Activated T-cell treated with anti-CD3 and anti-CD28 coated beads, Interleukin-2, amount 50 U/mL, for 1 hour (primary cell): ENCODE measurements at regions not wholly inside any gene's neighbourhood (a gene's known extent, or its start where the extent isn't known, plus 50 kb on each side); places are given as distances from the start of the nearest gene placed in this dataset.

ENCODE experiments used
- DNase-seq: peaks from one replicate; pipeline ENCODE4 v3.0.0-alpha.2; 2020

DNA sequence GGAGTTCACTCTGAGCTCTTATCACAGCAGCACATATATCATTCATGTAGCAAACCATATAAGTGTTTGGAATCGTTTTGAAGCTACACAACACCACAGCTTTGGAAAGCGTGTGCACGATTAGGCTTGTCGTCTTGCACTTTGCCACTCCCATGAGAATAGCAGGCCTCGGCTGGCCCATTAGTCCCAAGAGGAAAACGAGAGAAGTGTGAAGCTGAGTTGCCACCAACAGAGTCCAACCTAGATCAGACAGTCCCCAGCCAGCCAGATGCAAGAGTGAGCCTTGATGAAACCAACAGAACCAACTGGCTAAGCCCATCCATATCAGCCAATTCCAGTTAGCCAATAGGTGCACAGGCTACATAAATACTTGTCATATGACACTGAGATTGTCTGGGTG, 238.4 kb downstream of the C1orf94 start:
- no peak for DNase-seq

DNA sequence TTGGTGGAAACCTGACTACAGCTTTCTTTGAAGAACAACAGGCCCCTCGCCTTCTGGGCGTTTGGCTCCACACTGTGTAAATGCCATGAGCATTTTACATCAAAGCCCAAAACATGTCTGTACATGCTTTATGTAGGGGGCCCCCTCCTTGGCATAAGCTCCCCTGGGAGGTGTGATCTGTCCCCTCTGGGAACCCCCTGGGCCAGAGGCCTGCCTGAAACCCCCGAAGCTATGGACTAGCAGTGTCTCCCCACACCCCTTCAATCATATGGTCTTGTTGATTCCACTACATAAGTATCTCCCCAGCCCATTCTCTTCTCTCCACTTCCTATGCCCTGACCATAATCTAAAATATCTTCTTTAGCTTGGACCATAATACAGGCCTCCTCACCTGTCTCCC, 241.5 kb downstream of the C1orf94 start:
- no peak for DNase-seq

DNA sequence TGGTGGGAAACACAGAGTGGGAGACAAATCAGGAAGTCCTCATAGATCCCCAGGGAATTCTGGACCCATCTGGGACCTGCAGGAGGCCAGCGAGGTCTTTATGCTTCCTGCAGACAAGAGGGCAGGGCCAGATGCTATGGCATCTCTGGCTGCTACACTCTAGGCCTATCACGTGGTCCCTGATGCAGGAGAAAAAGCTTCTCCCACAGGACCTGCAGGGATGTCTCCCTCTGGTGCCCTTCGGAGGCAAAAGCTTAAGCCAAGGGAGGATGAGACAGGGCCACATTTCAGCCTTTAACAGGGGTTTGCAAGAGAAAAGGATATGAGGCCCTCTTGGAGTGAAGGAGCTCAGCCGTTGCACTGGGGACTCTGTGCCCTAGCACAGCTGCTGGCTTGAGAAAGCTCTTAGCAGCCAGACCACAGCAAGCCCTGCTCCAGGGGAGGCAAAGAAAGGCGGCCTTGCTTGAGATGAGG, 243.0 kb downstream of the C1orf94 start:
- DNase-seq, result no peak

DNA sequence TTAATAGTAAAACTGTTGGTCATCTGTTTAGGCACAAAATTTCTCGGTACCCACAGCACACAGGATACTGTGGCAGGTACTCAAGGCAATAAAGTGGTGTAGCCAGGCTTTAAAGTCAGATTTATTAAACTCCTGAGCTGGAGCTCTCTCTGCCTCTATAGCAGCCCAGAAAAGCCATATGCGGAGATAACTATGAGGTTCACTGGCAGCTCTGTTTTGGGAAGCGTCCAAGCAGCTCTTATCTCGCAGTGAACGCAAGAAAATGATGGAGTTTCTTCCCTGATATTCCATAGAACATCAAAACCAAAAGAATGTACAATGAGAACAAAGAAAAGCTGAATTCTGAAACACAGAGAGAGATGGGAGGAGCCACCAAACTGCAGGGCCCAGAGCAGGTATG, 248.3 kb downstream of the C1orf94 start:
- DNase-seq, result no peak

DNA sequence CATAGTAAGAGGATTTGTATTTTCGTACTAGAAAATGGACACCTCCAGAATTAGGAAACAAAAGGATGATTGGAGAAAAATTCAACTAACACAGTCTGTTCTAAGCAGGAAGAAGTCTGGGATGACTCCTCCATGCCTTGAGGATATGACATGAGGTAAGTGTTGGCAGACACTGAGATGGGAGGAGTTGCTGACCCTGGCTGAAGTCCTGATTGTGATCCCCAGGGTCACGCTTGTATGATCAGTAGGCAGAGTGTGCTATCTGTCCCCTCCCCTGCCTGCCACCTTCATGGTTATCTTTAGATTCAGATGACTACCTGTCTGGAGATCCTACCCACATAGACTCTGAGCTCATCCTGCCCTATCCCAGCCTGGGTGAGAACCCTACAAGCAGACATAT, 249.1 kb downstream of the C1orf94 start:
- no peak for DNase-seq

DNA sequence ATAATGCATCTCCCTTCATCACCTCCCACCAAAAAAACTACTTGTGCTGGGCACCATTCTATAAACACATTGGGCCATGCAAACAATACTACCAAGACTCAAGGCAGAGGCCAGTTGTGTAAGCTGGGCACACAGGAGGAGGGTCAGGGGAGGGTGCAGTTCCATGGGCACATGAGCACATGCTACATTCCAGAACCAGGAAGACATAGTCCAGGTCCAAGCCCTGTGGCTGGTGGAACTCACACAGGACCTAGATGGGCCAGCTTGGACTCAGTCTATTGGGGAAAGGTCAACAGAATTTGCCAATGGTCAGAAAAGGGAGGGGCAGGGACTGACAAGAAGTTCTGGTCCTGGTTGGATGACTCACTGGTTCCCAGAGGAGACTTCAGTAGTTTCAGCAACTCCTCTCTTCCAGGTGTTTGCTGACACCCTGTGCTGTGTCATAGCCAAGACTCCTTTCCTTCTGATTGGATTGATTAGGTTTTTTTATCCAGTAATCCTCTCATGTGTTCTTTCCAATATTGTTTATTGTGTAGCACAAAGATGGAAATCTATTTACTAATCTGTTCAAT, 249.7 kb downstream of the C1orf94 start:
- no peak for DNase-seq

DNA sequence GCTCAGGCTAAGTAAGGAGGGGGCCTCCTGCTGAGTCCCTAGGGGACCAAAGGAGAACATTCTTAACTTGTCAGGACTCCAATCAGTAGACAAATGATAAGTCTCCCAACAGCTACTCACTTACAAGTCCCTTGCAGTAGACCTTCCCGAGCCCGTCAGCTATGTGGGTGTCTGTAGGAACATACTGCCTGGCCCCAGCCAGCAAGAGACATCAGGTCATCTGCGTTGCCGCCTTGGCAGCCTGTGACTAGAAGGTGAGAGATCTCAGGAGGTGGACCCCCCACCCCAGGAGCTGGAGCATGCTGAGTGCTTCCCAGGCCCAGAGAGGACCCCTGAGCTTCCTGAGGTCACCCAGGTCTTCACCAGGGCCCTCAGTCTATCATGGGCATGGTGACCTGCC, 250.5 kb downstream of the C1orf94 start:
- no peak for DNase-seq

DNA sequence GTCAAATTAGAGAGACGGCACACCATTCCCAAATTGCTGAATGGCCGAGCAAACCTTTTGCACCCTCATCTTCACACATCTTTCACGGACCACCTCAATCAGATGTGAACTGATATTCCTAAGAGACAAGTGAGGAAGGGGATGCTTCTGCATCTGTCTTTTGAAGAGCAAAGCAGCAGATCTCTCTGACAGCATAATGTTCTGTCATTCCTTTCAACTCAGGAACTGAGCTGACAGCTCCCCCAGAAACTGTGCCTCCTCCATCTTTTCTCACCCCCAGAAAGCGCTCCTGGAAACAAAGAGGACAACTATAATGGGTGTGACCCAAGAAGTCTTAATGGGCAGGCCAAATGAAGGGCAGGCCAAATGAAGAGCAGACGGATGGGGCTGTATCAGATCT, 256.4 kb downstream of the C1orf94 start:
- DNase-seq, result no peak

DNA sequence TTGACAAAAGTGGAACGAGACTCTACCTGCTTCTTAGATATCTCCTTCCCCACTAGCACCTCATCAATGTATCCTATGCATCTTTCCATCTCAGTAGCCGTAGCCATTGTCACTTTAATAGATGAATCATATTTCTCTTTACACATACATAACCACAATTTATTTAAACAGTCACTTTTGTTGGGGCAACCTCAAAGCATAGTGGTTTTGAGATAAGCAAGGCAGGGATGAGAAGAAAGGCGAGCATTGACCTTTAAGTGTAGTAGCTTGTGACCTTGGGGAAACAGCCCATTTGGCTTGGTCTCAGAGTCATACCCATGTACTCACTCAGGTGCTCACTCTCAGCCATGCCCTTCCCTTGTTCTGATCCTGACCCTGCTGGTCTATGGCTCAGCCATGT, 260.1 kb downstream of the C1orf94 start:
- no peak for DNase-seq

DNA sequence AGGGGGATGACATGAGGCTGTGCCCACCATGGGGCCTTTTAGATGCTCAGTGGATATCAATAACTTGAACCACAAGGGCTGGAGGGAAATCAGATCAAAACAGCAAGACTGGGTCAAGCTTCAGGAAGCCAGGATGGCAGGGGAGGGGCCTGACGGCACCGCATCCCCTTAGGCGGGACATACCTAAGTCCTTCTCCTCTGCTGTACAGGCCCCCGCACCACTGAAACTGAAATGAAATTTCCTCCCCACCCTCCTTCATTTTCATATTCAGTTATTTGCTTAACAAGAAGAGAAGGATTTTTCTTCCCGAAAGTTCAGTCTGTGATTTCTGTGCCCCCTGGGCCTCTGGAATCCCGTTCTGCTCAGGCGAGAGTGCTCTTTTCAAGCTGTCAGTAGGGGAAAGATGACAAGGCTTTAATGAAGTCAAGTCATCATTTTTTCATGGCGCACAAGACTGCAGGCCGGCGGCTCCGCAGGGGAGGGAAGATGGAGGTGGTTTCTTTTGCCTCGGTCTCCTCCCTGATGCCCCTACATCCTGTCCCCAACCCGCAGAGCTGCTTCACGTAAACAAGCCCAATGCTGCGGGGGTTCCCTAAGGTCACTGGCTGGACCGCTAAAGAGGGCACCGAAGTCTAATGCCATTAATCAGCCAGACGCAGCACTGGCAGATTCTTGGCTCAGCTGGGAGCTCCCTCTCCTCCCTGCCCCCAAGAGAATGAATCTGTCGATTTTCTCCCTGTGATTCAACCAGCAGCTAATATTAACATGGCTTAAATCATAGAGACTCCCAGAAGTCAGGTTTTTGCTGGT, 264.8 kb downstream of the C1orf94 start:
- DNase-seq, result no peak

DNA sequence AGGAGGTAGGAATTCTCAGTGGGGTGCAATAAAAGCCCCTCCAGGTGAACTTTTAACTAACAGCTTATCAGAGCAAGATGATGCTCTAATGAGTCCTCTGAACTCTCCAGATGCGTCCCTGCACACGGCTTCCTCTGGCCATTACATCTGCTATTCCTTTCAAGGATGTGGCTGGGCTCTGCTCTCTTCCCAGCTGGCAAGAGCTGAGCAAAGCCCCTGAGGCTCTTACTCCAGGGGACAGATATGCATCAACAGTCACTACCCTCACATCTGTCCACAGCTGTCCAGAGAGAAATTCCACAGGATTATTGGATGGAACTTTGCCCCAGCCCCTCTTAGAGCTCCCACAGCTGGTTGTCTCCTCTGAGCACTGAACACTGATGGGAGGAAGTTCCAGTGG, 267.8 kb downstream of the C1orf94 start:
- DNase-seq, result no peak

DNA sequence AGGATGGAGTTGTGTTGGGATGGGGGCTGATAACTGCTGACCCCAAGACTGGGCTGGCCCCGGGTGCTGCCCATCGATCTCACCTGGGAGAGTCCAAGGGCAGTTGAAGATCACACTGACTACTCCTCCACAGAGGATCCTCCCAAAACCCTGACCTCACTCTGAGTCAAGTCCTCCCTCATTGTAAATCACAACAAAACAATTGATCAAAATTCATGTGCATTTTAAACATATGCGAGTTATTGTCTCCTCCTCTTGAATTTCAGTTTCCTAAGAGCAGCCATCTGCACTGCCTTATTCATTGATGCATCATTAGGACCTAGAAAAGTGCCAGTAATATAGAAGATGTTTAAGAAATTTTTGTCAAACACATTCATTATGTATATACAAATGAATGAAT, 273.6 kb downstream of the C1orf94 start:
- DNase-seq, result no peak

DNA sequence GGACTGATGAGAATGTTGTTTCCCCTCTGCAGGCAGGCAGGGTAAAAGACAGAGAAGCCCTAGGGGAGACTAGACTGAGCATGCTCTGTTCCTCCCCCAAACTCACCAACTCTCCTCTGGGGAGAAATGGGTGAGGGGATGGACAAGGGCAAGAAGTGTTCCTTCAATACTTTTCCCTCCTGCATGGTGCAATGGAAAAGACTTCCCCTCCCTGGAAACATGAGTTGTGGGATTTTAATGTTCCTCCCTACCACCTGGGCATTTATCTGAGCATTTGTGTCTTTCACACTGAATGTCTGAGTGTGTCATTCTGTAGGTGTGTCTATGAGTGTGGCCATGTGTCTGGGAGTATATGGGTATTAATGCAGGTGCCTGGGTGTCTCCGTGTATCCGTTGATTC, 275.7 kb downstream of the C1orf94 start:
- no peak for DNase-seq

DNA sequence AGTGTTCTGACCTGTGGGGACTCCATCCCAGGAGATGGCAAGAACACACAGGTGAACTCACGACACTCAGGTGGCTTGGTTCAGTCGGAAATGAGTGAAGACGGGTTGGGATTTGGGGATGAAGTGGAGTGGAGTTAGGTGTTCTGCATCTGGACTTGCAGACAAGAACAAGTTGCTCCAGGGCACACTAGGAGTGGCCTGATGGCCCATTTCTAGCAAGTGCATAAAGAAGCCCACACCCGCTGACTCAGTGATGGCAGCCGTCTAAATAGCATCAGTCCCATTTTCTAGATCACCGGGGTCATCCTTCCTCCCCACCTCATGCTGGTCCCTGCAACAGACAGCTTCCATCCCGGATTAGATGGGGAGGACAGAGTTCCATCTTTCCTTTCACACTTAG, 278.4 kb downstream of the C1orf94 start:
- DNase-seq, result no peak

DNA sequence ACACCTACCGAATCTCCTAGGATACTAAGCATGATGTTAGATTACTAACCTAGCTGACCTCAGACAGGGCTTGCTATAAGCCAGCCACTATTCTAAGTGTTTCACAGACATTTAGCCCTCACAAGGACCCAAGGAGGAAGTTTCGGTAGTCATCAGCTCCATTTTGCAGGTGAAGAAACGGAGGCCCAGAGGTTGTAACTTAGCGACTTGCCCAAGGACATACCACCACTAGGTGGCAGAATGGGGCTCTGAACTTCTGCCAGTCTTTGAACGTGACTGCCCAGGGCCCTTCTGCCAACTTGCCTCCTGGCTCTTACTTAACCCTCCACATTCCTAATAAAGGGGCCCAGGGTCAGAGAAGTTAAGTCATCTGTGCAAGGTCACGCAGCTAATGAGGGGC, 283.5 kb downstream of the C1orf94 start:
- peak; percentile 20 for DNase-seq

DNA sequence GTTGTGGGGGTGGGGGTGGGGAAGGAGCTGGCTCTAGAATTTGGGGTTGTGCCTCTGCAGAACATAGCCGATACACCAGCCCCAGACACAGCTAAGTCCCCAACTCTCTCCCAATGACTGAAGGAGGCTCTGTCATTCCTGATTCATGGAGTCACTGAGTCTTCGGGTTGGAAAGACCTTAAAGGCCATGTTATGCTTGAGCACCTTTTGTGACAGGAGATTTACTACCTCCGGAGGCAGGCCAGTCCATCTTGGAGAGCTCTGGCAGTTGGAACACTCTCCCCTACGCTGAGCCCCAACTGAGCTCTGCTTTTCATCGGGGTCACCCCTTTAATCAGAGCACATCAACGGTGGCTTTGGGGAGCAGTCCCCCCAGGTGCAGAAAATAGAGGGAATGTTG, 284.4 kb upstream of the GJB5 start:
- DNase-seq, result no peak

DNA sequence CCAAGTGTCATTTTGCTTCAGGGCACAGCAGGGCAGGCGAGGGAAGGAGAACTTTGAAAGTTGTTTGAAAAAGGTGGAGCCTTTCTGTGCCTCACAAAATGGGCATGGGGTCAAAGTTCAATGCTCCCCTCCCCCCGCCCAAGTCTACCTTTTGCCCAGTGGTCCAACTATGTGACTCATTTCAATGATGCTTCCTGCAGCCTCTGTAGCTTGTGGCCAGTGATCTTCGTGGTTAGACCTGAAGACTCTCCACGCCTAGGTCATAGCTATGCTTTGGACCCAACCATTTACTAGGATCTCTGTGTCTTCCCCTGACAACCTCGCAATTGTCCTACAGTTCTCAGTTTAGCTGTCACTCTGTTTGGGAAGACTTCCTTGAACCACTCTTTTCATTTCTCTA, 280.3 kb upstream of the GJB5 start:
- no peak for DNase-seq

DNA sequence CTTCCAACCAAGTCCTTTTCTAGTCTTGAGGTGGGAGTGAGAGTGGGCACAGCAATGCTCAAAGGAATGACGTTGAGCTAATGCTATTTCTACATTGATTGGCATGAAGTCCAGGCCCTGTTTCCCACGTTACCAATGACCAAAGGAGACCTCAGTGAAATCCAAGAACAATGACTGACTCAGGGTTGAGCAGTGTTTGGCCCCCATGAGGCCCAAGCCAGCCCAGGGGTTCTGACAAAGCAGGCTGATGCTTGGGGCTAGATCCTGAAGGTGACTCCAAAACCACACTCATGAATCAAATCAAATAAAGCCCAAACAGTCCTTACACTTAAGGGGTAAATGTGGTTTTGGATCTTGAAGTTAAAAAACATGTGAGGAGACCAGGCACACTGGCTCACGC, 278.5 kb upstream of the GJB5 start:
- DNase-seq, result no peak

DNA sequence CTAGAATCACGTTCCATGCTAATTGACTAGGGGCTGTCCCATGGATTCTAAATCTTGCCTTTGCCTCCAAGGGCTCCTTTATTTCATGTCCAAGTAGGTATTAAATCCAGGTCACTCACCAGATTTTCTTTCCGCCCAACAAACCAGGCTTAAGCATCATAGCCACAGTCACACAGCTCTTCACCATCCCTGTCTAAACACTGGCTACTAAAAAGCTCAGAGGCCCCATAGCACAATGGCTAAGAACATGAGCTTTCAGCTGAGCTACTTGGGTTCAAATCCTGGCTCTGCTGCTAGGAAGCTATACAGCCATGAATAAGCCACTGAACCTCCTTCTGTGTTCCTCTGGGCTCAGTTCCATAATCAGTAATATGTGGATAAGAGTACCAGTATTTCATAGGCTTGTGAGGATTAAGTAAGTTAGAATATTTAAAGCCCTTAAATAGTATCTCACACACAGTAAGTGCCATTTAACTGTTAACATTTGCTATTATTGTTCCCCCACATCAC, 277.2 kb upstream of the GJB5 start:
- DNase-seq, result no peak

DNA sequence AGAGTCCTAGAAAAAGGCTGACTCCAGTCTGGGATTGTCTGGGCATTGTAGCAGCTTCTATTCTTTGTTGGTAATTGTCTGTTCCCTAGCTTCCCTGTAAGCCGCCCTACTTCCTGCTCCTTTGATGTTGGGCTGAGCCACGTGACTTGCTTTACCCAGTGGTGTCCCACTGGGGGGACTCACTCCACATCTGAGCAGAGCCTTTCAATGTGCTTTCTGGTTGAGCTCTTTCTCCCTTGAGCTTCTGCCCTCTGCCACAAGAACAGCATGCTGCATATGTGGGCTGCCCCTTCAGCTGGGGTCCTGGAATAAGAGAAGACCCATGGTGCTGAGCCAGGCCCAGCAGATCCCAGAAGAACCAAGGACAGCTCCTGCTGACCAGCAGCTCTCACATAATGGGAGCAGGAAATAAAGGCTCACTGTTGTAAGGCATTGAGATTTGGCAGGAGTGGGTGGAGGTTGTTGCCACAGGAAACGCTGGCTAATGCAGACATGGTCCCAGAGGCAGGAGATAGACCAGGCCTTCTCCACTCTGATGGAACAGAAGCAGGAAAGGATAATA, 276.3 kb upstream of the GJB5 start:
- DNase-seq, result no peak

DNA sequence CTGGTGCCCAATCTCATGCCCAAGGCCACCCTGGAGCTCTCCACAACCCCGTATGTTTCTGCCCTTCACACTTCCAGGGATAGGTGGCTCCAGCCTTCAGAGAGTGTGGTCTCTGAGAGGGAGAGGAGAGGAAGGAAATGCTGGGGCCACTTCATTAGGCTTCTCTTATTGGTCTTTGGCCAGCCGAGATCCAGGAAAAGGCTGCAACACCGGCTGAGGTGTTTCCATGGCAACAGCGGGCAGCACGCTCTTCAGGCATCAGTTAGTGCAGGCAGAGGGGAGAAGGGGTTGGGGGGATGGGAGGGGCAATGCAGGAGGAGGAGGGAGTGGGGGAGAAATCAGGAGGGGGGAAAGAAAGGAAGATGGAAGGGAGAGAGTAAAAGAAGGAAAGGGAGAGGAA, 275.1 kb upstream of the GJB5 start:
- DNase-seq, result no peak

DNA sequence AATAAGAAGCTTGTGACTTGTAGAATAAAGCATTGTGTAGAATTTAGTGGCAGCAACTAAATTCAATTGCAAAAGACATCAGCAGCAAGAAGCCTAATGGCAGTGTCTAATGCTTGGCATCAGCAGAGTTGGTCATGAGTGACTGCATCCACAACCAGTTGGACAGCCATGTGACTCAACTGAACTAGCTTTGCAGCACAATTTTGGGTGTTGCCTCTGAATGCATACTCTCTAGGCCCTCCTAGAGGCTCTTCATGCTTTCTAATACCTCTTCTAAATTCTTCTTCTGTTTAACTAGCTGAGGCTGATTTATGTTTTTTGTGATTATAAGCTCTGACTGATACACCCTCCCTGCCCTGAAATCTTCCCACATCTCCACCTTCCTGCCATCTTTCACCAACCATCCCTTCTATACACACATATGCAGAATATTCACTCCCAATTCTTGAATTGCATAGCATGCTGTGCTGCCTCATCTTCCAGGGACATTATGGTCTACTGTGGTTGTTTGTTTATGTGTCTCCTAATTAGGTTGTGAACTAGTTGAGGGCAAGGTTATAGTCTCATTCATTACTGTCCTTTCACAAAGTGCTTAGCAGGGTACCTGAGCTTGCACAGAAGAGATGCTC, 266.7 kb upstream of the GJB5 start:
- DNase-seq, result no peak

DNA sequence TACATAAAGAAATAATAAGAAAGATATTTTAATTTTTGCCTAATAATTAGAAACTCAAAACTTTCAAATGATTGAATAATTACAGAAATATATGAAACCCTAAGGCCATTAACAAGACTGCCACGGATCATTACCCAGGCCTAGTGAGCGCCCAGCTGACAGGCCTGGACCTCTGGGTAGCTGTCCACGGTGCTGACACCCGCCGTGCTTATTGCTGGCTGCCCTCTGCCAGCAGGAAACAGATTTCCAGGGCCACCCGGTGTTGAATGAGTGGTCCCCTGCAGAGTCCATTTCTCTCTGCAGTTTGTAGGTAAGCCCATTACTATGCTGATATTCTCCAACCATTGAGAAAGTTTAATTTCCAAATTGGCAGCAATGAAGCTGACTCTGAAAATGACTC, 254.4 kb upstream of the GJB5 start:
- no peak for DNase-seq

DNA sequence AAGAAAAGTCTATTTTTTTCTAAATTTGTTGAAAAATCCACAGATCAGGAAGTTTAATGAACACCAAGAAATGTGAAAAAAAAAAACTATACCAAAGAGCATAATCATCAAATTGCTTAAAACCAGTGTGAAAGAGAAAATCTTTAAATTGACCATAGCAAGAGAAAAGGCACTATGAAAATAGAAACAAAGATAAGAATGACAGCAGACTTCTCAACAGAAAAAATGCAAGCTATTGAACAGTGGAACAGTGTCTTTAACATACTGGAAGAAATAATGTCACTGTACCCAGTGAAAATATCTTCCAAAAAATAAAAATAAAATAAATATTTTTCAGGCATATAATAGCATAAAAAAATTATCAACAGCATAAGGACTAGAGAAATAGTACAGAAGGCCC, 243.0 kb upstream of the GJB5 start:
- no peak for DNase-seq
